ENCODE measurements at regions not wholly inside any gene's neighbourhood (a gene's known extent, or its start where the extent isn't known, plus 50 kb on each side); places are given as distances from the start of the nearest gene placed in this dataset.

DNA sequence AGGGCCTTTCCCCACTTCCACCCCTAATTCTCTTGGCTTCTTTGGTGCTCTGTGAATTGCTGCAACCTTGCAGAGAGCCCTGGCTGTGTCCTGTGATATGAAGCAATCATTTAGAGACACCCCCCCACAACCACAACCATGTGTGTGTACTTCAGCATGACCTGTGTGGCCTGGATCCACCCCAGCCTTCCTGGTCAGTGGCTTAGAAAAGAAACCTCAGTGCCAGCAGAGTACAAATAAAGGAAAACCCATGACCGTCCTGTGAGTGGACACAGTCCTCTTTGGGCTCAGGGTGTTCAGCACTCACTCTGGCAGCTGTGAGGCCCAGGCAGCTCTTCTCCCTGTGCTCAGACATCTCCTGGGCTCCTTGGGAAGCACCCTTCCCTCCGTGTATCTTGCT lies 206.6 kb upstream of the DIO3 start:
- no peak overlapping the region for H3K27ac ChIP-seq (ENCODE audit: low read length)
- H3K4me3 ChIP-seq (ENCODE audit: low read depth in 2 of 2, low read length in 2 of 2) = no peak overlapping the region
- no peaks in the 10 kb centered on the region for H3K27me3 ChIP-seq (ENCODE audit: control insufficient read depth, insufficient read depth, low read length)
- H3K4me1 ChIP-seq (ENCODE audit: control insufficient read depth, insufficient read depth, low read length) = peaks cover 2% of the 10 kb centered on the region
- ChIA-PET POLR2A (no interaction called here), CTCF (no interaction called here)
- intact Hi-C loops (cut with micrococcal nuclease; ENCODE audit: unreplicated experiment) = no loop called here
- no peaks in the 10 kb centered on the region for H3K36me3 ChIP-seq (ENCODE audit: control insufficient read depth, insufficient read depth, low read length)
- ATAC-seq = no peak
- TF ChIP-seq TCF7L2 (IDR thresholded peaks at IDR 0.05; ENCODE audit: low read depth, low read length) = no peak
- TF ChIP-seq, protein P1, sequence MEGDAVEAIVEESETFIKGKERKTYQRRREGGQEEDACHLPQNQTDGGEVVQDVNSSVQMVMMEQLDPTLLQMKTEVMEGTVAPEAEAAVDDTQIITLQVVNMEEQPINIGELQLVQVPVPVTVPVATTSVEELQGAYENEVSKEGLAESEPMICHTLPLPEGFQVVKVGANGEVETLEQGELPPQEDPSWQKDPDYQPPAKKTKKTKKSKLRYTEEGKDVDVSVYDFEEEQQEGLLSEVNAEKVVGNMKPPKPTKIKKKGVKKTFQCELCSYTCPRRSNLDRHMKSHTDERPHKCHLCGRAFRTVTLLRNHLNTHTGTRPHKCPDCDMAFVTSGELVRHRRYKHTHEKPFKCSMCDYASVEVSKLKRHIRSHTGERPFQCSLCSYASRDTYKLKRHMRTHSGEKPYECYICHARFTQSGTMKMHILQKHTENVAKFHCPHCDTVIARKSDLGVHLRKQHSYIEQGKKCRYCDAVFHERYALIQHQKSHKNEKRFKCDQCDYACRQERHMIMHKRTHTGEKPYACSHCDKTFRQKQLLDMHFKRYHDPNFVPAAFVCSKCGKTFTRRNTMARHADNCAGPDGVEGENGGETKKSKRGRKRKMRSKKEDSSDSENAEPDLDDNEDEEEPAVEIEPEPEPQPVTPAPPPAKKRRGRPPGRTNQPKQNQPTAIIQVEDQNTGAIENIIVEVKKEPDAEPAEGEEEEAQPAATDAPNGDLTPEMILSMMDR (IDR thresholded peaks at IDR 0.05) = no peak
- TF ChIP-seq, protein P2, sequence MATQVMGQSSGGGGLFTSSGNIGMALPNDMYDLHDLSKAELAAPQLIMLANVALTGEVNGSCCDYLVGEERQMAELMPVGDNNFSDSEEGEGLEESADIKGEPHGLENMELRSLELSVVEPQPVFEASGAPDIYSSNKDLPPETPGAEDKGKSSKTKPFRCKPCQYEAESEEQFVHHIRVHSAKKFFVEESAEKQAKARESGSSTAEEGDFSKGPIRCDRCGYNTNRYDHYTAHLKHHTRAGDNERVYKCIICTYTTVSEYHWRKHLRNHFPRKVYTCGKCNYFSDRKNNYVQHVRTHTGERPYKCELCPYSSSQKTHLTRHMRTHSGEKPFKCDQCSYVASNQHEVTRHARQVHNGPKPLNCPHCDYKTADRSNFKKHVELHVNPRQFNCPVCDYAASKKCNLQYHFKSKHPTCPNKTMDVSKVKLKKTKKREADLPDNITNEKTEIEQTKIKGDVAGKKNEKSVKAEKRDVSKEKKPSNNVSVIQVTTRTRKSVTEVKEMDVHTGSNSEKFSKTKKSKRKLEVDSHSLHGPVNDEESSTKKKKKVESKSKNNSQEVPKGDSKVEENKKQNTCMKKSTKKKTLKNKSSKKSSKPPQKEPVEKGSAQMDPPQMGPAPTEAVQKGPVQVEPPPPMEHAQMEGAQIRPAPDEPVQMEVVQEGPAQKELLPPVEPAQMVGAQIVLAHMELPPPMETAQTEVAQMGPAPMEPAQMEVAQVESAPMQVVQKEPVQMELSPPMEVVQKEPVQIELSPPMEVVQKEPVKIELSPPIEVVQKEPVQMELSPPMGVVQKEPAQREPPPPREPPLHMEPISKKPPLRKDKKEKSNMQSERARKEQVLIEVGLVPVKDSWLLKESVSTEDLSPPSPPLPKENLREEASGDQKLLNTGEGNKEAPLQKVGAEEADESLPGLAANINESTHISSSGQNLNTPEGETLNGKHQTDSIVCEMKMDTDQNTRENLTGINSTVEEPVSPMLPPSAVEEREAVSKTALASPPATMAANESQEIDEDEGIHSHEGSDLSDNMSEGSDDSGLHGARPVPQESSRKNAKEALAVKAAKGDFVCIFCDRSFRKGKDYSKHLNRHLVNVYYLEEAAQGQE (IDR thresholded peaks at IDR 0.05; ENCODE audit: insufficient read depth in 1 of 2, low read depth in 2 of 2, low read length in 1 of 2) = no peak
- TF ChIP-seq SIN3A (IDR thresholded peaks at IDR 0.05; ENCODE audit: borderline replicate concordance, insufficient read depth, low read depth, low read length) = no peak
- TF ChIP-seq POLR2AphosphoS5 (IDR thresholded peaks at IDR 0.05; ENCODE audit: low read depth, low read length) = no peak
- in situ Hi-C loops (cut with HindIII; ENCODE audit: low pct_unique_long_range_greater_than_20kb, low sequenced_read_pairs) = no loop called here
- DNase-seq (ENCODE audit: low read depth, low spot score) = no peak
- H3K9me3 ChIP-seq (ENCODE audit: control insufficient read depth, insufficient read depth, low read depth, low read length) = 0 out of 2 replicates have a peak, but pooled peaks cover 4% of the 10 kb centered on the region
- no TSS peak for BruUV-seq (replicated peaks)

DNA sequence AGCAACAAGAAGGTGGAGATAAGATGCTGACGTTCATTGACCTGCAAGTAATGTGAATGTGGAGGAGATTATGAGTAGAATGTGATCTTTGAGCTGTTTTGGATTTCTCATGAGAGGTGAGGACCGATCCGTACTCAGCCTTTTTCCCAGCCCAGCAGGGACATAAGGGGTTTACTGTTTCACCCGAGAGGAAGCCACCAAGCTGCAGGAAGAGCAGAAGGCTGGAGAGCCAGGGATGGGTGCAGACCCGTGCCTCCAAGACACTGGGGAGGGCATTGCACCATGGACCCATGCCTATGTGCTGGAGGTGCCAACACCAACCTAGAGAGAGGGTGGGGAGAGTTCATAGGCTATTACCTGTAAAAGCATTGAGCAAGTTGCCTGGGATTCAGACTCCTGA lies 206.0 kb upstream of the DIO3 start:
- ChIA-PET POLR2A (no interaction called here), CTCF (no interaction called here)
- Histone ChIP-seq H3K4me1 (ENCODE audit: control insufficient read depth, insufficient read depth, low read length) (peaks cover 3% of the 10 kb centered on the region), H3K4me3 (ENCODE audit: low read depth in 2 of 2, low read length in 2 of 2) (no peak overlapping the region), H3K27ac (ENCODE audit: low read length) (no peak overlapping the region), H3K36me3 (ENCODE audit: control insufficient read depth, insufficient read depth, low read length) (no peaks in the 10 kb centered on the region), H3K9me3 (ENCODE audit: control insufficient read depth, insufficient read depth, low read depth, low read length) (0 out of 2 replicates have a peak, but pooled peaks cover 4% of the 10 kb centered on the region), H3K27me3 (ENCODE audit: control insufficient read depth, insufficient read depth, low read length) (no peaks in the 10 kb centered on the region)
- in situ Hi-C loops (cut with HindIII; ENCODE audit: low pct_unique_long_range_greater_than_20kb, low sequenced_read_pairs) (no loop called here), intact Hi-C loops (cut with micrococcal nuclease; ENCODE audit: unreplicated experiment) (no loop called here)
- no TSS peak for BruUV-seq (replicated peaks)
- TF ChIP-seq, protein P1 (IDR thresholded peaks at IDR 0.05) = no peak
- TF ChIP-seq, protein P2 (IDR thresholded peaks at IDR 0.05; ENCODE audit: insufficient read depth in 1 of 2, low read depth in 2 of 2, low read length in 1 of 2) = no peak
- no peak for TF ChIP-seq SIN3A (IDR thresholded peaks at IDR 0.05; ENCODE audit: borderline replicate concordance, insufficient read depth, low read depth, low read length)
- DNase-seq (ENCODE audit: low read depth, low spot score) = no peak
- no peak for ATAC-seq

All from Panc1 (cell line).